ENCODE measurements at regions not wholly inside any gene's neighbourhood (a gene's known extent, or its start where the extent isn't known, plus 50 kb on each side); places are given as distances from the start of the nearest gene placed in this dataset.

DNA sequence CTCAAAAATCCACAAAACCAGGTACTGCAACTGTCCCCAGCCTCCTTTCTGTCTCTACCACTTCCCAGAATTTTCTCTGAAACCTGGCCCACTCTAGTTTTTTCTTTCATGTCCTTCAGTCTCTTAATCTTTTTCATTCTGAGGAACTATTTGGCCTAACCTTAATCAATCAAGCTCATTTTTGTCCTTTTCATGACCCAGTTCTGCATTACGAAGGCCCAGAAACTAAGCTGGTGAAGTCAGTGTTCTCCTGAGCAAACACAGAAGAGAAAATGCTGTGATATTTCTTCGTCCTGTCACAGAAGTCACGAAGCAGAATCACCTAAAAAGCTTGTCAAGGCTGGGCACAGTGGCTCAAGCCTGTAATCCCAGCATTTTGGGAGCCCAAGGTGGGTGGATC is 131.7 kb upstream of the EDNRA start:
- no peaks in the 10 kb centered on the region for H3K27me3 ChIP-seq (ENCODE audit: control insufficient read depth in 1 of 2, insufficient read depth in 2 of 2, low read length in 2 of 2)
- DNase-seq = no peak
- intact Hi-C loops (cut with DNase I, micrococcal nuclease) = no loop called here
- POLR2A ChIA-PET = no interaction called here
- ATAC-seq (ENCODE audit: poor library complexity) = no peak
- no peaks in the 10 kb centered on the region for H3K4me1 ChIP-seq (ENCODE audit: insufficient read depth, low read length)
- Mint-ChIP-seq H3K27ac (no peak overlapping the region), H3K9me3 (no peaks in the 10 kb centered on the region), H3K36me3 (ENCODE audit: low read depth) (no peaks in the 10 kb centered on the region), H3K27me3 (no peaks in the 10 kb centered on the region), H3K4me1 (ENCODE audit: low read depth) (no peaks in the 10 kb centered on the region), H3K4me3 (no peak overlapping the region)
- TF ChIP-seq, protein P1, sequence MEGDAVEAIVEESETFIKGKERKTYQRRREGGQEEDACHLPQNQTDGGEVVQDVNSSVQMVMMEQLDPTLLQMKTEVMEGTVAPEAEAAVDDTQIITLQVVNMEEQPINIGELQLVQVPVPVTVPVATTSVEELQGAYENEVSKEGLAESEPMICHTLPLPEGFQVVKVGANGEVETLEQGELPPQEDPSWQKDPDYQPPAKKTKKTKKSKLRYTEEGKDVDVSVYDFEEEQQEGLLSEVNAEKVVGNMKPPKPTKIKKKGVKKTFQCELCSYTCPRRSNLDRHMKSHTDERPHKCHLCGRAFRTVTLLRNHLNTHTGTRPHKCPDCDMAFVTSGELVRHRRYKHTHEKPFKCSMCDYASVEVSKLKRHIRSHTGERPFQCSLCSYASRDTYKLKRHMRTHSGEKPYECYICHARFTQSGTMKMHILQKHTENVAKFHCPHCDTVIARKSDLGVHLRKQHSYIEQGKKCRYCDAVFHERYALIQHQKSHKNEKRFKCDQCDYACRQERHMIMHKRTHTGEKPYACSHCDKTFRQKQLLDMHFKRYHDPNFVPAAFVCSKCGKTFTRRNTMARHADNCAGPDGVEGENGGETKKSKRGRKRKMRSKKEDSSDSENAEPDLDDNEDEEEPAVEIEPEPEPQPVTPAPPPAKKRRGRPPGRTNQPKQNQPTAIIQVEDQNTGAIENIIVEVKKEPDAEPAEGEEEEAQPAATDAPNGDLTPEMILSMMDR (IDR thresholded peaks at IDR 0.05) = no peak
- no peak overlapping the region for H3K4me3 ChIP-seq (ENCODE audit: low read length)
- H3K36me3 ChIP-seq (ENCODE audit: insufficient read depth, low read length) = no peaks in the 10 kb centered on the region
- no peak overlapping the region for H3K27ac ChIP-seq (ENCODE audit: low read depth in 1 of 2, low read length in 2 of 2)
- H3K9me3 ChIP-seq (ENCODE audit: control insufficient read depth in 1 of 2, insufficient read depth in 1 of 2, low read length in 2 of 2) = no peaks in the 10 kb centered on the region
- CTCF ChIA-PET = no interaction called here

DNA sequence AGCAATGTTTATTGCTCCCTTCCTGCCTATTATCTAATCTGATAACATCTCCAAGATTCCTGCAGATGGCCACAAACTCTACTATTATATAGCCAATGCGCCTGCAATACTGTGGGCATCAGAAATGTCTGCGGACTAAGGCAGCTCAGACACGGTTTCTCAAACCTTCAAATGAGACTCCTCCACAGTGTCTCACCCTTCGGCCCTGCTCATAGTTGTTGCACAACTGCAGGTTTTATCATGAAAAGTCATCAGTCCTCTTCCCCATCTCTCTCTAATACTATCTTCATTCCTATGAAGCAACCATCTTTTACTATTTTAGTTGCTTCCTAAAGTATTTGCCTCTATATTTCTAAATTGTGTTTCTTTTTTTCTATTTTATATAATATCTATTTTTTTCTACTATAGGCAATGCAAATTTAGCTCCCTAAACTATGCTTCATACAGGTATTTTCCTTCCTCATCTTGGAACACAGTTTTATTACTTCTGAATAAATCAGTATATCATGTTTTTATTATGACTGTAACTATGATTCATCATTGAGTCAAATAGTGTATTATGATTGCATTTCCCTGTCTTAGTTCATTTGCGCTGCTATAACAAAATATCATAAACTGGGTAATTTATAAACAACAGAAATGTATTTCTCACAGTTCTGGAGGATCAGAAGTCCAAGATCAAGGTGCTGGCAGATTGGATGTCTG is 129.7 kb upstream of the EDNRA start:
- Mint-ChIP-seq H3K4me1 (ENCODE audit: low read depth) (no peaks in the 10 kb centered on the region), H3K4me3 (no peak overlapping the region), H3K27ac (no peak overlapping the region), H3K36me3 (ENCODE audit: low read depth) (no peaks in the 10 kb centered on the region), H3K9me3 (no peaks in the 10 kb centered on the region), H3K27me3 (no peaks in the 10 kb centered on the region)
- no peaks in the 10 kb centered on the region for H3K27me3 ChIP-seq (ENCODE audit: control insufficient read depth in 1 of 2, insufficient read depth in 2 of 2, low read length in 2 of 2)
- intact Hi-C loops (cut with DNase I, micrococcal nuclease) = no loop called here
- no peaks in the 10 kb centered on the region for H3K4me1 ChIP-seq (ENCODE audit: insufficient read depth, low read length)
- no peaks in the 10 kb centered on the region for H3K36me3 ChIP-seq (ENCODE audit: insufficient read depth, low read length)
- TF ChIP-seq, protein P1 (IDR thresholded peaks at IDR 0.05) = no peak
- no peak overlapping the region for H3K4me3 ChIP-seq (ENCODE audit: low read length)
- ATAC-seq (ENCODE audit: poor library complexity) (no peak), DNase-seq (no peak)
- no peak overlapping the region for H3K27ac ChIP-seq (ENCODE audit: low read depth in 1 of 2, low read length in 2 of 2)
- POLR2A ChIA-PET = no interaction called here
- no peaks in the 10 kb centered on the region for H3K9me3 ChIP-seq (ENCODE audit: control insufficient read depth in 1 of 2, insufficient read depth in 1 of 2, low read length in 2 of 2)
- CTCF ChIA-PET = no interaction called here

DNA sequence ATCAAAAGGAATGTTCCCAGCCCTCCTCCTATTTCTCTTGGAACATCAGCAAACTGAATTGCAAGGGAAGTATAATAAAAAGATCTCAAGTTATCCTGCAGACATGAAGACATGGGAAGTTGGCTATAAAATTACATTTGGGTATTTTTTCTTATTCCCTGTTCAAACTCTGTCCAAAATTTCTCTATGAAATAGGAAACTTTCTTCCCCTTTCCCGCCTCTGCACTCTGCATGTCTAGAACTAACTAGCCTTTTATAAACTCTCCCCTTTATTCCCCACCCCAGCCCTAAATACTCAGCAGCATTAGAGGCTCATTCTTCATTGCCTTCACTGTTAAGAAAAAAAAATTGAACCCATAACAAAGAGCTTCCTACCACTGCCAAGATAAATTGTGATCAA is 126.7 kb upstream of the EDNRA start:
- no peak overlapping the region for H3K4me3 ChIP-seq (ENCODE audit: low read length)
- ATAC-seq (ENCODE audit: poor library complexity) = no peak
- no peak overlapping the region for H3K27ac ChIP-seq (ENCODE audit: low read depth in 1 of 2, low read length in 2 of 2)
- Mint-ChIP-seq H3K4me3 (no peak overlapping the region), H3K4me1 (ENCODE audit: low read depth) (no peaks in the 10 kb centered on the region), H3K36me3 (ENCODE audit: low read depth) (no peaks in the 10 kb centered on the region), H3K9me3 (no peaks in the 10 kb centered on the region), H3K27ac (no peak overlapping the region), H3K27me3 (no peaks in the 10 kb centered on the region)
- CTCF ChIA-PET = no interaction called here
- intact Hi-C loops (cut with DNase I, micrococcal nuclease) = no loop called here
- H3K27me3 ChIP-seq (ENCODE audit: control insufficient read depth in 1 of 2, insufficient read depth in 2 of 2, low read length in 2 of 2) = no peaks in the 10 kb centered on the region
- no peaks in the 10 kb centered on the region for H3K9me3 ChIP-seq (ENCODE audit: control insufficient read depth in 1 of 2, insufficient read depth in 1 of 2, low read length in 2 of 2)
- POLR2A ChIA-PET = no interaction called here
- TF ChIP-seq, protein P1 (IDR thresholded peaks at IDR 0.05) = no peak
- H3K4me1 ChIP-seq (ENCODE audit: insufficient read depth, low read length) = no peaks in the 10 kb centered on the region
- no peaks in the 10 kb centered on the region for H3K36me3 ChIP-seq (ENCODE audit: insufficient read depth, low read length)
- no peak for DNase-seq
